Neuron (in vitro differentiated cells): ENCODE measurements at regions not wholly inside any gene's neighbourhood (a gene's known extent, or its start where the extent isn't known, plus 50 kb on each side); places are given as distances from the start of the nearest gene placed in this dataset.

Experiments
- H2AFZ ChIP-seq: one replicate; pipeline ENCODE4 v1.6.1; 2013; ENCODE audit warnings: low read depth, mild to moderate bottlenecking, inconsistent platforms, low read length, moderate library complexity
- H3K27me3 ChIP-seq: one replicate; pipeline ENCODE4 v1.6.1; 2013; ENCODE audit warnings: low read length; ENCODE audit not compliant: insufficient read depth
- H3K36me3 ChIP-seq: one replicate; pipeline ENCODE4 v1.6.1; 2013; ENCODE audit warnings: low read length; ENCODE audit not compliant: insufficient read depth
- H3K4me1 ChIP-seq: one replicate; pipeline ENCODE4 v1.6.1; 2013; ENCODE audit warnings: low read length; ENCODE audit not compliant: insufficient read depth
- H3K4me3 ChIP-seq: 2 replicates; pipeline ENCODE4 v1.5.1; 2013; ENCODE audit warnings: mild to moderate bottlenecking, low read length, moderate library complexity
- H3K9me3 ChIP-seq: one replicate; pipeline ENCODE4 v1.6.1; 2013; ENCODE audit warnings: low read length

DNA sequence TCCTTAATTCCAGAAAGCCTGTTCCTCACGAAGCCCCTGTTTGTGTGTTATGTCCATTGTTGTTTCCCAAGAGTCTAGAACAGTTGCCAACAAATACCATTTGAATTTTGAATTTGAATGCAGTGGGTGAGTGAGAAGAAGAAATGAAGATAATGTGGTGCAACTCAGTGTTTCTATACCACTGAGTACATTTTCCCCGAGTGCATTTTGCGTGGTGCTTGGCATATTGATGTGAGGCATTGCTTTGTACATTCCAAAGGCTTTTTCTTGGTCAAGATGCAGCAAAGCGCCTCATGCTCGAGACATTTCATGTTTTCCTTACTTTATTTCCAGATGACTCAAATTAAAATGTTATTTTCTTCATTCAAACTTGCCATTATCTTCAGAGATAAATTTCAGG, 253.1 kb upstream of the RPS6KA3 start:
- Histone ChIP-seq H2AFZ (no peak overlapping the region), H3K27me3 (no peaks in the 10 kb centered on the region), H3K4me3 (no peak overlapping the region), H3K9me3 (no peaks in the 10 kb centered on the region), H3K36me3 (no peaks in the 10 kb centered on the region), H3K4me1 (no peaks in the 10 kb centered on the region)

DNA sequence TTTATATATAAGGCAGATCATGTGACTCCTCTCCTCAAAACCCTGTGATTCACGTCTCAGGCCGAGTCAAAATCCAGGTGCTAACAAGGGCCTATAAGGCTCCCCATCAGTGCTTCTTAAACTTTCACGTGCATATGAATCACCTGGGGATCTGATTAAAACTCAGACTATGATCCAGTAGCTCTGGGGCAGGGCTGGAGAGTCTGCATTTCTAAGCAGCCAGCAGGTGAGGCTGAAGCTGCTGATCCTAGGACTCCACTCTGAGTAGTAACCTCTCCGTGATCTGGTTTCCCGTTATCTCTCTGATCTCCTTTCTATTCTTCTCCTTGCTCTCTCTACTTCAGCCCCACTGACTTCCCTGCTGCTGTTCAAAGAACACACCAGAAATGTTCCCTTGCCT, 252.4 kb upstream of the RPS6KA3 start:
- Histone ChIP-seq H3K9me3 (no peaks in the 10 kb centered on the region), H2AFZ (no peak overlapping the region), H3K36me3 (no peaks in the 10 kb centered on the region), H3K4me1 (no peaks in the 10 kb centered on the region), H3K27me3 (no peaks in the 10 kb centered on the region), H3K4me3 (no peak overlapping the region)

DNA sequence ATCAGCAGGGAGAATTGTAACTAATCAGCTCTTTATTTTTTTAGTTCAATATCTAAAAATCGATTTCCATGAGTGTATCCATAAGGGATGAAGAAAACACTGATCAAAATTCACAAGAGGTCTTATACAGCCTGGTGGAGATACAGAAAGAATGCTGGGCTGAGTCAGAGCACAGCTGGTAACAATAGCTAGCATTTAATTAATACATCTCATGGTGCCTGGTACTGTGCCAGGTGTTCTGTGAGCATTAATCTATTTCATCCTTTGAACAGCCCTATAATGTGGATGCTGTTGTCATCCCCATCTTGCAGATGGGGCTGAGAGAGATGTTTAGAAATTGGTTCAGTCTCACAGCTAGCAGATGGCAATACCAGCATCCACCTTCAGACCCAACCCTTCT, 250.9 kb upstream of the RPS6KA3 start:
- Histone ChIP-seq H2AFZ (no peak overlapping the region), H3K36me3 (no peaks in the 10 kb centered on the region), H3K4me1 (no peaks in the 10 kb centered on the region), H3K27me3 (no peaks in the 10 kb centered on the region), H3K4me3 (no peak overlapping the region), H3K9me3 (no peaks in the 10 kb centered on the region)

DNA sequence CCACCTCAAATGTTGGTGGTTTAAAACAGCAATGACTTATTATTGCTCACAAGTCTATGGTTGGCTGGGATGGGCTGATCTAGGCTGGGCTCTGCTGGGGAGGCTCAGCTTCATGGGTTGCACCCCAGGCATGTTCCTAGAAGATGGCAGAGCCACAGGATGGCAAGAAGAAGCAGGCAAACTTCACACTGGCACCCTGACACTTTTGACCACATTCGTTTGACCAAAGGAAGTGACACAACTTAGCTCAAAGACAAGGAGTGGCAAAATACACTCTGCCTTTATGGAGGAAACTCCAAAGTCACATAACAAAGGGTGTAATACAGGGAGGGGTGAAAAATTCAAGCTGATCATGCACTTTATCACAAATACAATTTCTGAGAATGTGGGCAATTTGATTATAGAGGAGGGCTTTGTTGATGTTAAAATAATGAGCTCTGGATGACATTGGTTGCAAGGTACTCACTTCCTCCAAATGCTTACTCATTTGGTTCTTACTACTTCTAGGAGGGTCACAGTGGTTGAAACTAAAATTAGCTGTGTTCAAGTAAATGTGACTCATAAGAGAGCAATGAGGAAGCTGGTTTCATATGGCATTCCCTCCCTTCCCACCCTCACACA, 249.2 kb upstream of the RPS6KA3 start:
- Histone ChIP-seq H3K4me3 (no peak overlapping the region), H2AFZ (no peak overlapping the region), H3K36me3 (no peaks in the 10 kb centered on the region), H3K27me3 (peaks cover 2% of the 10 kb centered on the region), H3K4me1 (no peaks in the 10 kb centered on the region), H3K9me3 (no peaks in the 10 kb centered on the region)

DNA sequence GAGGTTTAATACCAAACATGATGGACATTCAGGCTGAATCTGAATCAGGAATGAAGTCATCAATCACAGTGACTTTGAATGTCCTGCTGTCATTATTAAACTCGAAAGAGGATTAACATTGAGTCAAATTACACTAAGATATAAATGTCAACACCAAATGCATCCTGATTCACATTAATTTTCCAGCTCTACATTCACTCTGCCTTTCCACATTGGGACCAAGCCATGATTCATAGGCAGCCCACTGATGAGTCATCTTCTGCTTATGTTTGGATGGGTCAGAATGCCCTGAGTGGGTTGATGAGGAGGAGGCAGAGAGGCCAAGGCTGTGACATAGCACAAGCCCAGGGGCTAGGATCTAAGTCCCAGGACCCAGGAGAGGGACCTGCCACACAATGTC, 247.6 kb upstream of the RPS6KA3 start:
- Histone ChIP-seq H3K27me3 (peaks cover 4% of the 10 kb centered on the region), H2AFZ (no peak overlapping the region), H3K9me3 (no peaks in the 10 kb centered on the region), H3K4me3 (no peak overlapping the region), H3K36me3 (no peaks in the 10 kb centered on the region), H3K4me1 (no peaks in the 10 kb centered on the region)

DNA sequence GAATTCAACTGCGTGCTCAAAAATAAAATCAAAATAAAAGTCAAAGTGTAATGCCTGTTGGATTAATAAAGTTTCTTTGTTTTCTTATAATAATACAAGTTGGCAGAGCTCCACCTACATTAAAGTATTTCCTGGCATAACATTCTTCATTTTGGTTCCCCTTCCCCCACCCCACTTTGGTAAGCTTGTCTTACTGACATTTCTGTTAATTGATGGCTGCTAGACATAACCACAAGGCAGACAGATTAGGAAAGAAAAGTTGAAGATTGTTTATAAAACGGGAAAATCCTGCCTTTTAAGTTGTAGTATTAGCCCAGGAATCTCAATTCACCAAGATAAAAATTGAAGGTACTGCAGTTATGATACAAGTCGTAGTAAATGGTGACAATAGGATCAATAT, 246.5 kb upstream of the RPS6KA3 start:
- H3K4me3 ChIP-seq, result no peak overlapping the region
- H3K4me1 ChIP-seq, result no peaks in the 10 kb centered on the region
- H3K9me3 ChIP-seq, result no peaks in the 10 kb centered on the region
- H3K36me3 ChIP-seq, result no peaks in the 10 kb centered on the region
- peaks cover 6% of the 10 kb centered on the region for H3K27me3 ChIP-seq
- no peak overlapping the region for H2AFZ ChIP-seq

DNA sequence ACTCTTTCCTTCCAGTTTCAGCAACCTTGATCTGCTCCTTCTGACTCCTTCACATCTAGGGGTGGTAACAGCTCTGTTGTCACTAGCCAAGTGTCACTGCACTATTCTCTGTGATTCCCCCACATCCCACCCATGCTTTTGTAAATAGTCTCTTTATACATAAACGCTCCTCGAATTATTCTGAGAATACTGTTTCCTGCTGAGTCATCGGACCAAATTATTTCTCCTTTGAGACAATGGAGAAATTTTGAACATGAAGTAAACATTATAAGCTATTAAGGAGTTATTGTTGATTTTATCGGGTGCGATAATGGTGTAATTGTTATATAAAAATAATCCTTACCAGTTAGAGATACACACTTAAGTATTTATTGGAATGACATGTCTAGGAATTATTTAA, 245.1 kb upstream of the RPS6KA3 start:
- Histone ChIP-seq H3K27me3 (peaks cover 6% of the 10 kb centered on the region), H3K36me3 (no peaks in the 10 kb centered on the region), H3K4me3 (no peak overlapping the region), H2AFZ (no peak overlapping the region), H3K4me1 (no peaks in the 10 kb centered on the region), H3K9me3 (no peaks in the 10 kb centered on the region)

DNA sequence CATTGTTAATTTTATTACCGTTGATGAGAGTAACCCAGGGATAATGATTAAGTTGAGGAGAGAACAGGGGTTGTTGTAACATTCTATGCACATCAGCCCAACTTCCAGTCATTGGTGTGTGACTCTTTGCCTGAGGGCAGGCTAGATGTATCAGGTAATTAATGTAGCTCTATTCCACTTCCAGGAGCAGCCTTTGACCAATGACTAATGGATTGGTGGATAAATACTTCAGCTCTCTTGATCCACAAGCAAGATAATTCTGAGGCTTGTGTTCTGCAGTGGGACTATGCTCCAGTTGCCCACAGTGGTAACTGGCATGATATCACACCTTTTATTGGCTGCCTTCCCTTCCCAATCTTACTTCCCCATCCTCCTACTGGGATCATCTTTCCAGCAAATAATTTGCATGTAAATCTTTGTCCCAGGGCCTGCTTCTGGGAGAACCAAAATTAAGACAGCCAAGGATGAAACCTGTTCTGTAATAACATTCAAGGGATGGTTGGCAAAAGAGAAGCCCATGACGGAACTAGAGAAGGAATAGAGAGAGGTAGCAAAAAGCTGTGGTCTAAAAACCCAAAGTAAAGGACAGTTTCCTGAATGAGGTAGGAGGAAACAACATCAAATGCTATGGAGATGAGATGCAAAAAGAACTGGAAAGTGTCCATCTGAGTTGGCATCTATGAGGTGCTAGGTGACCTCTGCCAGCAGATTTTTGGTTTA, 241.4 kb upstream of the RPS6KA3 start:
- H3K4me3 ChIP-seq, result no peak overlapping the region
- no peaks in the 10 kb centered on the region for H3K4me1 ChIP-seq
- no peaks in the 10 kb centered on the region for H3K9me3 ChIP-seq
- no peak overlapping the region for H2AFZ ChIP-seq
- H3K27me3 ChIP-seq, result peaks cover 6% of the 10 kb centered on the region
- H3K36me3 ChIP-seq, result no peaks in the 10 kb centered on the region

DNA sequence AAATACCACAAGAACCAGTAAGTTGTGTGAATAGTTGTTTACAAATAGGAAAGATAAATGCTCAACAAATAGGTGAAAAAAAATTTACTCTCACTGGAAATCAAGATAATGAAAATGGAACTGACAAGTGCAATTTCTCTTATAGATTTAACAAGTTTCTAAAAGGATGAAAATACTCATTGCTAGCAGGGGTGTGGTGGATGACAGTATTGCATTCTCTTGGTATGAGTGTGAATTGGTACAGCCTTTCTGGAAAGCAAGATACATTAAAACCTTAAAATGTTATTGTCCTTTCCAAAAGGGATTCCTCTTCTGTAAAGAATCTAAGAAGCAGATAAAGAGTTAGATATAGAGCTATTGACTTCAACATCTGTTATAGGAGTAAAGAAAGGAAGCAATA, 240.0 kb upstream of the RPS6KA3 start:
- Histone ChIP-seq H2AFZ (no peak overlapping the region), H3K27me3 (peaks cover 6% of the 10 kb centered on the region), H3K4me3 (no peak overlapping the region), H3K4me1 (no peaks in the 10 kb centered on the region), H3K36me3 (no peaks in the 10 kb centered on the region), H3K9me3 (no peaks in the 10 kb centered on the region)

DNA sequence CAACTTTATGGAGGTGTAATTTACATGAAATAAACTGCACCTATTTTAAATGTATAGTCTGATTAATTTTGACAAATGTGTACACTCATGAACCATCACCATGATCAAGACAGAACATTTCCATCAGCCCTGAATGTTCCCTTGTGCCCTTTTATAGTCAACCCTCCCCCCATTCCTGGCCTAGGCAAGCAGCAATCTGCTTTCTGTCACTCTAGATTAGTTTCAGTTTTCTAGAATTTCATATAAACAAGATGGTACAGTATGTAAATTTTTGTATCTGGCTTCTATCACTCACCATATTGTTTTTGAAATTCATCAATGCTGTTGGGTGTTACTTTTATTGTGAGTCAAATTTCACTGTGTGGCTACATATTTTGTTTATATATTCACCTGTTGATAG, 234.2 kb upstream of the RPS6KA3 start:
- Histone ChIP-seq H3K27me3 (peaks cover 4% of the 10 kb centered on the region), H3K36me3 (no peaks in the 10 kb centered on the region), H3K4me3 (no peak overlapping the region), H3K4me1 (no peaks in the 10 kb centered on the region), H2AFZ (no peak overlapping the region), H3K9me3 (no peaks in the 10 kb centered on the region)

DNA sequence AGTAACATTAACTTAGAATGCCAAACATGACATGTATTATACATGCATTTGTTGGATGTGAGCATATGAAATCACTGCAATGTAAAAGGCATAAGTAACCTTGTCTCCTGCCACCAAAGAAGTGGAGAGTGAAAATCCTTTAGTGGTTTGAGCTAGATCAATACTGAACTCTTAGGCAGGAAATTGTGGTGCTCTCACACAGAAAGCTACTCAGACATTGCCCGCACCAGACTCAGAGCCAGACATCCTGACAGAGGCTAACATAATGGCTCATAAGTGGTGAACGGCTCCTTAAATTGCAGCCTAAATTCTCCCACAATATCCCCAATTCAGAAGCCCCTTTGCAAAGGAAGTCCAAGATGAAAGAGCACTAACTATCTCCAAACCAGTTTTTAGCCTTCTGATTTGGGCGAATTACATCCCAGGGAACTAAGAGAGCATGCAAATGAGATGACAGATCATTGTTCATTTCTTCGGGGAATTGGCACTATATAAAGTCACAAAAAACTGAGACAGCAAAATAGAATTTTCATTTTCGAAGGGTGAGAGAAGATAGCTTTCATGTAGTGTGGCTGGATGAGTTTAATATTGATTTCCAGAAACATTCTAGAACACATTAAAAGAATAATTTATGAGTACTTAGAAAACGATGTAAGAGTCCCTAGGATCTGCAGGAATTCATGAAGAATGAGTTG, 233.6 kb upstream of the RPS6KA3 start:
- H3K36me3 ChIP-seq, result no peaks in the 10 kb centered on the region
- H3K4me3 ChIP-seq, result no peak overlapping the region
- H2AFZ ChIP-seq, result no peak overlapping the region

DNA sequence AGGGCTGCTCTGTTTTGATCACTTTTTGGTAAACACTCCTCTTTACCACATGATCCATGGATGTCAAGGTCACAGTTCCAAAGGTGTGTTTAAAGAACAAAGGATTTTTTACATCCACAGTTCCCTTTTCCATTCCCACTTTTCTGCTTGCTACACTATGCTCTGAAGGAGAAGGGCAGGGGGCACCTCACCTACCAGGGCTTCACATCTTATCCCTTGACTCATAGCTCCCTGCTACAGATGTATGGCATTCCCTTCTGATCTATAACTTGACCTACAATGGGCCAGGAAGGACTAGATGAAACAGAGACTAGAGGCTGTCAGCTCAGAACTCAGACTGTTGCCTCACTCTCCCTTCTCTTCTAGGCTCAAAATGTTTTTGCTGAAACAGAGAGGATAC, 233.1 kb upstream of the RPS6KA3 start:
- Histone ChIP-seq H3K27me3 (peaks cover 4% of the 10 kb centered on the region), H3K36me3 (no peaks in the 10 kb centered on the region), H3K4me3 (no peak overlapping the region), H3K9me3 (no peaks in the 10 kb centered on the region), H3K4me1 (no peaks in the 10 kb centered on the region), H2AFZ (no peak overlapping the region)

More for the DNA sequence above, 233.6 kb upstream of the RPS6KA3 start:
- Histone ChIP-seq H3K4me1 (no peaks in the 10 kb centered on the region), H3K9me3 (no peaks in the 10 kb centered on the region), H3K27me3 (peaks cover 4% of the 10 kb centered on the region)

DNA sequence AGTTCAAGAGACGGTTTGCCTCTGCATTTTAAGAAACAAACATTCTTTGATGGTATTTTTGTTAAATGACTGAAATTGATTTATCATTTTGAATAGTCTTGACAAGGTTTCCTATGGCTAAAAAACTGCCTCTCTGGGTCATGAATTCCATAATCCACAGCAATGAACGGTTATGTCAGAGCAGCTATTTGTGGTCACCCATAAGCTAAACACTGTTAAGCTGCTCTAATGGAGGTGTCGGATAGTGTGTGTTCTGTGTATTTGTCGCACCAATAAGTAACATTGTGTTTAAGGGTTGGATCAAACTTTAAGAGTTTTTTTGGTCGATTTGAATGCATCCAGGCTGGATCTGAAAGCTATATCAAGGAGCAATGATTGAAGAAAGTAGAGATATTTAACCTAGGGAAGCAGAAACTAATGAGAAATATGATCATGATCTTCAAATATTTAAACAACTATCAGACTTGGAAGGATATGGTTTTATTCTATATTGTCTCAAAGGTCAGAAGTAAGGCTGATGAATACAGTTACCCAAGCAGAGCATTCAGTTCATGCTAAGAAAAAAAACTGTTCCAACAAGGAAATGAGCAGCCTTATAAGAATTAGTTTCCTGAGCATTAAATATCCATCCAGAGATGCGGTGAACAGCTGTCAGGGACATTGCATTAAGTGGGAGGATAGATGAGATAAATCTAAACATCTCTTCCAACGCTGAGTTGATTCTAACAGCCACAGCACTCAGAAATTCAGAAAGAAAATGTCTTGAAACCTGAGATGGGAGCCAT, 232.3 kb upstream of the RPS6KA3 start:
- no peak overlapping the region for H3K4me3 ChIP-seq
- no peaks in the 10 kb centered on the region for H3K9me3 ChIP-seq
- H3K4me1 ChIP-seq, result no peaks in the 10 kb centered on the region
- H3K27me3 ChIP-seq, result peaks cover 4% of the 10 kb centered on the region
- no peak overlapping the region for H2AFZ ChIP-seq
- H3K36me3 ChIP-seq, result no peaks in the 10 kb centered on the region
